ENCODE measurements at regions not wholly inside any gene's neighbourhood (a gene's known extent, or its start where the extent isn't known, plus 50 kb on each side); places are given as distances from the start of the nearest gene placed in this dataset.

DNA sequence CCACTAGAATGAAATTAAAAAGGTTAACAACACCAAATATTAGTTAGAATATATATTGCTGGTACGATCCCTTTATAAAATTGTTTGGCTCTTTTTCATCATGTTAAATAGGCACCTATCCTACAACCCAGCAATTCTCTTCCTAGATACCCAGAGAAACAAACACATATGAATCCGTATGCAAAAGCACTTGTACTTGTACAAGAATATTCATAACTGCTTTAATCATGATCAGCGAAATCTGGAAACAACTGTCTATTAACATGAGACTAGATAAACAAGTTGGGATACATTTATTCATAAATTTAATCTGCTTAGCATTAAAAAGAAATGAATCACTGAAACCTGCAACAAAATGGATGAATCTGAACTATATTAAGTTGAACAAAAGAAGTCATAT lies 113.7 kb upstream of the MAP1B start:
- H3K79me2 ChIP-seq (ENCODE audit: insufficient read depth, low read depth): no peaks in the 10 kb centered on the region
- H3K4me2 ChIP-seq: no peak overlapping the region
- H3K27me3 ChIP-seq (ENCODE audit: insufficient read depth, low read depth): no peaks in the 10 kb centered on the region
- H2AFZ ChIP-seq (ENCODE audit: low read depth): no peak overlapping the region
- H3K27ac ChIP-seq: no peak overlapping the region
- no peak overlapping the region for H3K4me3 ChIP-seq (IDR thresholded peaks at IDR 0.05; ENCODE audit: insufficient read depth, low read depth, low read length)
- H3K9ac ChIP-seq: no peak overlapping the region
- H3K4me1 ChIP-seq (ENCODE audit: low read depth, poor library complexity, severe bottlenecking): no peaks in the 10 kb centered on the region
- TF ChIP-seq, protein P1, sequence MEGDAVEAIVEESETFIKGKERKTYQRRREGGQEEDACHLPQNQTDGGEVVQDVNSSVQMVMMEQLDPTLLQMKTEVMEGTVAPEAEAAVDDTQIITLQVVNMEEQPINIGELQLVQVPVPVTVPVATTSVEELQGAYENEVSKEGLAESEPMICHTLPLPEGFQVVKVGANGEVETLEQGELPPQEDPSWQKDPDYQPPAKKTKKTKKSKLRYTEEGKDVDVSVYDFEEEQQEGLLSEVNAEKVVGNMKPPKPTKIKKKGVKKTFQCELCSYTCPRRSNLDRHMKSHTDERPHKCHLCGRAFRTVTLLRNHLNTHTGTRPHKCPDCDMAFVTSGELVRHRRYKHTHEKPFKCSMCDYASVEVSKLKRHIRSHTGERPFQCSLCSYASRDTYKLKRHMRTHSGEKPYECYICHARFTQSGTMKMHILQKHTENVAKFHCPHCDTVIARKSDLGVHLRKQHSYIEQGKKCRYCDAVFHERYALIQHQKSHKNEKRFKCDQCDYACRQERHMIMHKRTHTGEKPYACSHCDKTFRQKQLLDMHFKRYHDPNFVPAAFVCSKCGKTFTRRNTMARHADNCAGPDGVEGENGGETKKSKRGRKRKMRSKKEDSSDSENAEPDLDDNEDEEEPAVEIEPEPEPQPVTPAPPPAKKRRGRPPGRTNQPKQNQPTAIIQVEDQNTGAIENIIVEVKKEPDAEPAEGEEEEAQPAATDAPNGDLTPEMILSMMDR (conservative IDR thresholded peaks at IDR 0.05; ENCODE audit: low read depth, low read length): no peak
- no peaks in the 10 kb centered on the region for H4K20me1 ChIP-seq (ENCODE audit: insufficient read depth)
- no peaks in the 10 kb centered on the region for H3K36me3 ChIP-seq (ENCODE audit: insufficient read depth)

DNA sequence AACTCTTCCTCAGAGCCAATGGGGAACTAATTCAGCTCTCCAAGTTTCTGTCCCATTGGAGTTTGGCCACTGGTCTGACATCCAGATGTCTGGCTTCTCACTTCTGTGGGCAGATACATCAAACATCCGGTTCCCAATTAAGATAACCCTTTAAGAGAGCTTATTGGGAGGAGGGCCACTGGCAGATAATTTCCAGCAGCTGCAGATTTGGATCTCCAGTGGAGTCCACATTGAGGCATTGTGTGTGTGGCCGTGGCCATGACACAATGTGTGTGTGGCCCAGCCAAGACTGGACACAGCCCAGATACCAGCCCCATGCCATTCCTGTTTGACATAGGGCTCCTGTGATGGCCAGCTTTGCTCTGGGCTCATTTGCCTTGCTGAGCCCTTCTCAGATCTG lies 110.5 kb upstream of the MAP1B start:
- no peak overlapping the region for H3K27ac ChIP-seq
- no peak overlapping the region for H3K4me2 ChIP-seq

DNA sequence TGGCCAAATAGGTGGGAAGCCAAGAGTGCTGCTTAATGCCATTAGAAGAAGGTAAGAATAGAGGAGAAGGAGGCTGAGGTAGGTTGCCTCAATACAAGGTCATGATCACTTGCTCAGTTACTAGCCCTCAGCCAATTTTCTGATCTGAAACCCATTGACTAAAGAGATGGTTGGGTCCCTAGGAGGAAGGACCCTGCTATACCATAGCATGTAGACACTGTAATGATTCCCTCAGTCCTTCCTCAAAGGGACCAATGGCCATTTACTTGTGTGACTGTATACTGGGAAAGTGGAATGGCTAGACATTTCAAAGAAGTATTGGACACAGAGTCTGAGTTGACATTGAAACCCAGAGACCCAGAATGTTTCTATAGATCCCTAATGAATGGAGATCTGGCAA lies 108.5 kb upstream of the MAP1B start:
- Histone ChIP-seq H3K36me3 (ENCODE audit: insufficient read depth) (no peaks in the 10 kb centered on the region), H3K4me2 (no peak overlapping the region), H3K27me3 (ENCODE audit: insufficient read depth, low read depth) (no peaks in the 10 kb centered on the region), H4K20me1 (ENCODE audit: insufficient read depth) (no peaks in the 10 kb centered on the region), H3K9ac (no peak overlapping the region), H2AFZ (ENCODE audit: low read depth) (no peak overlapping the region), H3K79me2 (ENCODE audit: insufficient read depth, low read depth) (no peaks in the 10 kb centered on the region), H3K4me1 (ENCODE audit: low read depth, poor library complexity, severe bottlenecking) (no peaks in the 10 kb centered on the region), H3K27ac (no peak overlapping the region), H3K4me3 (IDR thresholded peaks at IDR 0.05; ENCODE audit: insufficient read depth, low read depth, low read length) (no peak overlapping the region)
- TF ChIP-seq, protein P1 (conservative IDR thresholded peaks at IDR 0.05; ENCODE audit: low read depth, low read length): no peak

More for the DNA sequence above, 110.5 kb upstream of the MAP1B start:
- no peaks in the 10 kb centered on the region for H3K4me1 ChIP-seq (ENCODE audit: low read depth, poor library complexity, severe bottlenecking)
- H3K36me3 ChIP-seq (ENCODE audit: insufficient read depth): no peaks in the 10 kb centered on the region
- H4K20me1 ChIP-seq (ENCODE audit: insufficient read depth): no peaks in the 10 kb centered on the region
- no peaks in the 10 kb centered on the region for H3K79me2 ChIP-seq (ENCODE audit: insufficient read depth, low read depth)
- H3K4me3 ChIP-seq (IDR thresholded peaks at IDR 0.05; ENCODE audit: insufficient read depth, low read depth, low read length): no peak overlapping the region
- no peak overlapping the region for H2AFZ ChIP-seq (ENCODE audit: low read depth)
- H3K27me3 ChIP-seq (ENCODE audit: insufficient read depth, low read depth): no peaks in the 10 kb centered on the region
- TF ChIP-seq, protein P1 (conservative IDR thresholded peaks at IDR 0.05; ENCODE audit: low read depth, low read length): no peak
- no peak overlapping the region for H3K9ac ChIP-seq

DNA sequence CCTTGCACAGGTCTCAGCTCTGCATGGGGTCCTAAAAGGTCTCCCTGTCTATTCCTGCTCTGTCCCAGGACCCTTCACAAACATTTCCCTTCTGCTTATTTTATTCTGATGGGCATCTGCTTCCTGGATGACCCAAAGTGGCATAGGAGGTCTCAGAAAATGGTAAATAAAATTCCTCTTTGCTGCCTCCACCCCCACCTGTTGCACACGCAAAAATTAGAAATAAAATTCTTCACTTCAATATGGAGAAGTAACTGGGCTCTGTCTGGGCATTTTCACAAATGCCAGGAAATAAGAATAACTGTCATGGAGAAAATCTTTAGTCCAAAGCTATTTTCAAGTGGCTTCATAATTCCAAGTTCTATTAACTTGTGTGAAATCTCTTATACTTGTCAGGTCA lies 106.6 kb upstream of the MAP1B start:
- no peaks in the 10 kb centered on the region for H4K20me1 ChIP-seq (ENCODE audit: insufficient read depth)
- TF ChIP-seq, protein P1 (conservative IDR thresholded peaks at IDR 0.05; ENCODE audit: low read depth, low read length): no peak
- no peak overlapping the region for H2AFZ ChIP-seq (ENCODE audit: low read depth)
- no peaks in the 10 kb centered on the region for H3K4me1 ChIP-seq (ENCODE audit: low read depth, poor library complexity, severe bottlenecking)
- H3K4me2 ChIP-seq: no peak overlapping the region
- no peak overlapping the region for H3K9ac ChIP-seq
- no peaks in the 10 kb centered on the region for H3K27me3 ChIP-seq (ENCODE audit: insufficient read depth, low read depth)
- H3K4me3 ChIP-seq (IDR thresholded peaks at IDR 0.05; ENCODE audit: insufficient read depth, low read depth, low read length): no peak overlapping the region
- no peaks in the 10 kb centered on the region for H3K36me3 ChIP-seq (ENCODE audit: insufficient read depth)
- H3K27ac ChIP-seq: no peak overlapping the region
- no peaks in the 10 kb centered on the region for H3K79me2 ChIP-seq (ENCODE audit: insufficient read depth, low read depth)

All from KMS-11 (cell line).